Panc1 (cell line): ENCODE measurements at regions not wholly inside any gene's neighbourhood (a gene's known extent, or its start where the extent isn't known, plus 50 kb on each side); places are given as distances from the start of the nearest gene placed in this dataset.
"Not testable (repeated sequence)": the region's sequence is repeated elsewhere in the genome, so short reads cannot be mapped to it uniquely, and the experiment has no call there.

Source experiments
- CTCF ChIP-seq: fragments of 450-650 bp; IDR thresholded peaks from 2 replicates; pipeline ENCODE4 v1.5.1; 2017; ENCODE audit warnings: mild to moderate bottlenecking
- POLR2AphosphoS5 ChIP-seq: IDR thresholded peaks from 2 replicates; pipeline ENCODE4 v1.6.1; 2012; ENCODE audit warnings: mild to moderate bottlenecking, low read depth, low read length, moderate library complexity
- REST ChIP-seq, 2 experiments: IDR thresholded peaks; 2 replicates each; pipeline ENCODE4 v1.6.1; 2011 to 2012; ENCODE audit warnings: low read depth in 2 of 2, control low read depth in 1 of 2, low read length in 1 of 2, mild to moderate bottlenecking in 1 of 2, moderate library complexity in 1 of 2; ENCODE audit not compliant: insufficient read depth in 1 of 2
- SIN3A ChIP-seq: IDR thresholded peaks from 2 replicates; pipeline ENCODE4 v1.6.1; 2012; ENCODE audit warnings: low read depth, mild to moderate bottlenecking, low read length, moderate library complexity, borderline replicate concordance; ENCODE audit not compliant: insufficient read depth

GRCh38 chr12:84101963-84102362, 810.6 kb downstream of the SLC6A15 start:
- not testable (repeated sequence) for TF ChIP-seq CTCF; POLR2AphosphoS5; REST (IDR thresholded peaks at IDR 0.05; ENCODE audit: insufficient read depth in 1 of 2, low read depth in 2 of 2, low read length in 1 of 2); SIN3A
